ENCODE measurements at regions not wholly inside any gene's neighbourhood (a gene's known extent, or its start where the extent isn't known, plus 50 kb on each side); places are given as distances from the start of the nearest gene placed in this dataset.

GRCh38 chr3:117255736-117256135 lies 546.2 kb downstream of the TUSC7 start:
- DNase-seq (no peak), ATAC-seq (no peak)

GRCh38 chr3:117261983-117262421 lies 552.4 kb downstream of the TUSC7 start:
- DNase-seq (no peak), ATAC-seq (no peak)

DNA sequence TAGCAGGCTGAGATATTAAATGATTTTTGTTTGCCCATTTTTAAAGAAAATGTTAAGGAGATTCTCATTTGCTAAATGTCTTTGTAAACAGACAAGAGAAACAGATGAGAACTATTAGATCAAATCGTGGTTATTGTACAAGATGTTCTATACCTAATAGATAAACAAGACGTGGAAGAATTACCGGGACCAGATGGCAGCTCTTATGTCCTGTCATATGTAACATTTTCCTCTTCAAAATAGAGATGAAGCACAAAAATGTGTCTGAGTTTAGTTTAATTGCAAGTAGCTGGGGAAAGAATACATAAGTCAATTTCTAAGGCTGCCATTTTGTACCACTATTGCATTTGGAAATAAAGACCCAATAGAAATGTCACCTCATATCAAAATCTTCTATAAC lies 553.7 kb downstream of the TUSC7 start:
- DNase-seq, result no peak

GRCh38 chr3:117263745-117264144 lies 554.2 kb downstream of the TUSC7 start:
- ATAC-seq (no peak), DNase-seq (no peak)

More for the DNA sequence above, 553.7 kb downstream of the TUSC7 start:
- ATAC-seq, result no peak

- DNase-seq (no peak), ATAC-seq (no peak)
Observed at GRCh38 chr3:117264204-117264994, 554.8 kb downstream of the TUSC7 start.

DNA sequence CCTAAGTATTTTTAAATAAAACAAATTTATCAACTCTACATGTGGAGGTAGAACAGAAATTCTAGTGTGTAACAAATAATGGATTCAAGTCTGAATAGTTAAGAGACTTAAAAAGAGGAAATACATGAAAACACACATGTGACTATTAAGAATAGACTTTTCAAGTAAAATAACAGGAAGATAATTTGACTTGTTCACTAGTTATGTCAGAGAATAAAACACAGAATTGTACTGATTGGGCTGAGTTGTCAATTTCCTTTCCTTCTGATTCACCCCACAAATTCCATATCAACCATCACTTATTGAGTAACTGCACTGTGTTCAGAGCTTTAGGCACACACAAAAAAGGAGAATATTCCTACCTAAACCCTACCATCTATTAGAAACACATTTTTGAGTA lies 557.2 kb downstream of the TUSC7 start:
- DNase-seq, result no peak
- no peak for ATAC-seq

DNA sequence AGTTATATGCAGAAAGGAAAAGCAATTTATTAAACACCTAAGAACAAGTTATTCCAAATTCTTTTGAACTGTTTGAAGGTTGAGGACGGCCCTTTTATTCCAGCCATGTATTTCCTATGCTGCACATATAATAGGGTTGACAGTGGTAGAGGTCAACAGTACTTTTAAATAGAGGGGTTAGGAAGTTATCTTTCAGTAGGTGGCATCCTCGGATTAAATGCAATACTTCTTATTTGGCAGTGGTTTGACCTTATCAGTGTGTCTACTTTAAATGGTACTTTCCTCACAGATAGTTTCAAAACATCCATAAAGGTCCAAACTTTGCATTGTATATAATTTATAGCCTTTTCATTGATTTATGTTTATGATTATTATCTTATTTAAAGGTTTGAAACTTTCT lies 558.7 kb downstream of the TUSC7 start:
- no peak for DNase-seq
- no peak for ATAC-seq

- ATAC-seq, result no peak
- no peak for DNase-seq
Observed at GRCh38 chr3:117272274-117272673, 562.7 kb downstream of the TUSC7 start.

DNA sequence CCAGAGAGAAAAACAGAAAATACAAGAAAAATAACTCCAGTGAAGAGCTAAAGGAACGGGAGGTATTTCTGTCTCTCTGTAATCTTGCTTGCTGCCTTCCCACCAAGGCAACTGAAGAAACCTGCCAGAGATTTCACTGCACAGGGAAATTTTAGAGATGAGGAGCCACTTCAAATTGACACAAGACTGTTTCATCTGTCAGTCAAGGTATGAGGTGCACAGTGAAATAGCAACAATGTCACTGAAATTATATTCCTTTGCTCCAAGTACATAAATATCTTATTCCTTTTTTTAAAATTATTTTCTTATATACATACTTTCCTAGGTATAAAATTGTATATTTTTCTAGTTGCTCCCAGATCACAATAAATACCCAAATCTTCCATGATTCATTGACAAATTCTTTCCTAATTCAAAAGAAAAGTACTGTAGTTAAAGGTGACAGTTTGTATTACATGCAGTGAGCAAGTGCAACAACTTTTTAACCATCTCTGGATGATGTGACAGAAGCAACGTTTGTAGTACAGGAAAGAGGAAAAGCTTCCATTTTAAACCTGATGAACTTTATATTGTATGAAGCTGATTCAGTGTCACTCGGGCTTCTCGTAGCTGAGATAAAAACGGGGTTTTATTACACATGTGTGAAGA lies 563.4 kb downstream of the TUSC7 start:
- ATAC-seq (no peak), DNase-seq (no peak)

DNA sequence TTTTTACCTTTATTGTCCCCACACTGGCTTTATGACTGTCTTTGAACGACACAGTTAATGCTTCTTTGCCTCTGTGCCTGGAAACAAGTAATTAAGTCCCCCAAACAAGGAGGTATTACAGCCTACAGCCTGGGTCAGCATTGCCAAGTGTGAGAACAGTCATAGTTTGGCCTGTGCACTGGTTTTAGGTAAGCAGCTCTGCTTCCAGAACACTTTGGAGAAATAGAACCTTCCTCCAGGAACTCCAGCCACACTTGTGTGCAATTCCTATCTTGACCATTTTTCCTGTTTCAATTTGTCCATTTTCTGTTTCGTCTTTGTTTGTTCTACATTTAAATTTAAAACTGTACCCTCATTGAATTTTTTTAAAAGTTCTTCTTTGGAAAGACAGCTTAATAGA lies 568.2 kb downstream of the TUSC7 start:
- DNase-seq (no peak), ATAC-seq (no peak)

- no peak for ATAC-seq
- no peak for DNase-seq
Observed at GRCh38 chr3:117278424-117279190, 569.0 kb downstream of the TUSC7 start.

GRCh38 chr3:117281371-117281770 lies 571.8 kb downstream of the TUSC7 start:
- DNase-seq, result no peak
- ATAC-seq, result no peak

DNA sequence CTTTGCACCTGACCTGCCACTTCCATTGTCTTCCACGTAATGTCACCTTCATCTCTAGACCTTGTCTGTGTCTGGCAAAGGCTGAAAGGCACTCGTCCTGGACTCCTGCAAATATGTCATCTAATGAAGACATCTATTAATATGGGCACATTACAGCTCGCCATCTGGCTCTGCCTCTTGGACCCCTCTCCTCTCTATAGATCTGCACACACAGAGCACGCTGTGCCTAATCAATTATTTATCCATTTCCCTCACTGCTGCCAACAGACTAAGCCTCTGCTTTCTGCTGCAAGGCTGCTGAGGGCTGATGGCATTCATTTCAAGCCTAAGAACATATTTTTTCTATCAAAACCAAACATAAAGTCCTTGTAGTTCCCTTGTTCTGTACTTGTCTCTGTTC lies 573.0 kb downstream of the TUSC7 start:
- no peak for ATAC-seq

GRCh38 chr3:117285737-117286136 lies 576.2 kb downstream of the TUSC7 start:
- ATAC-seq (no peak), DNase-seq (no peak)

More for the DNA sequence above, 573.0 kb downstream of the TUSC7 start:
- no peak for DNase-seq

DNA sequence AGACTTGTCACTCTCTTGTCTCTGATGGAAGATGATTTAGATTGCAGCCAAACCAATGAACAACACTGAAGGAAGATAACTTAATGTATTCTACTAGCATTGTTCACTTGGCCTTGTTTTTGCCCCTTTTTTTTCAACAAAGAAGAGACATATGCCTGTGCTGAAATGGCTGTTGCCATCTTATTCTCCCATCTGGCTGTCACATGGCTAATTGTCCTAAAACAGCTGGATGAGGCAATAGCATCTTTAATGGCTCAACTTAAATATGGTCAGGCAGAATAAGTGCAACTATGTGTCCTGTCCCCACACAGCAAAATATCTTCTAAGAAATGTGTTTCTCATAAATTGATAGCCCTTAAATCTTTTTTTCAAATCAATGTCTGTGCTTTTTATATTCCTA lies 576.9 kb downstream of the TUSC7 start:
- ATAC-seq (no peak), DNase-seq (no peak)

DNA sequence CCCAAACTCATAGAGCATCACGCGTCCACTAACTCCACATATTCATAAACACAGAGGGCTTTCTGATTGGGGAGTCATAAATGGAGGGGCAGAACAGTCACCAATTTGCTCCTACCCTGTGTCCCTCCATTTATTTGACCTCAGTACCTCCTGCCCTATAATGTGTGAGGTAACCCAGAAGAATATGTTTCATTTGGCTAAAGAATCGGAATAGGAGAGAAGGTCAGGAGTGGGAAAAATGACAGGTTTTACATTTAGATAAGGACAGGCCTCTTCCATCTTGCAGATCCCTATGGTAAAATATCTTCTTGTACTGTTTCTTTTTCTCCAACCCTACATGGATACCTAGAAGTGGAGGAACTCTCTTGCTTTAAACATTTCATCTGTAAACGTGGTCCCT lies 578.0 kb downstream of the TUSC7 start:
- DNase-seq (no peak), ATAC-seq (no peak)

DNA sequence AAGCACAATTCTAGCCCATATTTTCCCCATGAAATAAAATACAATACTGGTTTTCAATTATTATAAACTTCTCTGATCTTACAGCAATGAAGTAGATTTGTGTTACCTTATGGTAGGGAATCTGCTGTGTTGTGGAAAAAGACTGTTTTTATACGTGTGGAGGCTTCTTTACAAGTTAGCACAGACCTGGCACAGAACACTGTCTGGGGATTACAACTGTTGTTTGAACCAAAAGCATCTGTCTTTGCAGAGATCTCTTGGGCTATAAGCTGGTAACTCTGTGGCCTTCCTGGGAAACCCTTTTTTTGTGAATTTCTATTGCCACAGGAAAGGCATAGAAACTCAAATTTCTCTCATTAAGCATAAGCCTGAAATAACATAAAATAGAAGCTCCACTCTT lies 581.9 kb downstream of the TUSC7 start:
- ATAC-seq (no peak), DNase-seq (no peak)

GRCh38 chr3:117297065-117297464 lies 587.5 kb downstream of the TUSC7 start:
- ATAC-seq (no peak), DNase-seq (no peak)

- no peak for DNase-seq
- ATAC-seq, result no peak
Observed at GRCh38 chr3:117297541-117297940, 588.0 kb downstream of the TUSC7 start.

- ATAC-seq (no peak), DNase-seq (no peak)
Observed at GRCh38 chr3:117298273-117298672, 588.7 kb downstream of the TUSC7 start.

DNA sequence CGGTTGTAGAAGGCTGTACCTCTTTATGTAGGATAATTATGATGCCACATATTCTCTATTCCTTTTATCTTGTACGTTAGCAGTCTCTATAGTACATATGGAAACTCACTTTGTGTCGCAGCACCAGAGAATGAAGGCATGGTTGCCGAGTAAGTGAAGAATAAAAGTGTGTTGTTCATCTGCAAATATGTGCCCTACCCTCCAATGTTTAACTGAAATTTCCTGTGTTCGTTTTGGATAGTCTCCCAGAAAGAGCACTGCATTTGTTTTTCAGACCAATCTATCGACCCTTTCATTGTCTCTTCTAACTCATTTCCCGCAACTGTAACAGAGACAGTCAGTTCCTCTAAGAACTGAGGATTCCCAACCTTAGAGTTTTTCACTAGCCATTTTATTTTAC lies 592.8 kb downstream of the TUSC7 start:
- ATAC-seq (no peak), DNase-seq (no peak)

DNA sequence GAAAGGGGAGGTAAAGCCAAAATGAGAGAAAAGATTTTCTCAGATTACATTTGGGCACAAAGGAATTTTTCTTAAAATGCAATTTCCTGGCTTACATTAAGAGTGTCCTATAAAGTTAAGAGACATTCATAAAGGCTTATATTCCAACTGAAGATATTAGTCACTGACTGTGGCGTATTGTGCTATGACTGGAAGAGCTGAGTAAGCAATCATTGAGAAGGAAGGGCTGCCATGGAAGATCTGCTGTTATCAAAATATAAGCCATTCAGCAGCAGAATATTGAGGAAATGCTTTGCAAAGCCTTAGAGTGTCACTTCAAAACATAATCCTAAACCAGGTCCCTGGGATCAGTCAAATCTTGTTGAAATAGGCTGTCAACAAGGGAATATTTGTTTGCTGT lies 593.9 kb downstream of the TUSC7 start:
- DNase-seq, result no peak
- no peak for ATAC-seq

GRCh38 chr3:117304681-117305080 lies 595.1 kb downstream of the TUSC7 start:
- ATAC-seq, result no peak
- no peak for DNase-seq
